HEK293 (cell line): ENCODE measurements at regions not wholly inside any gene's neighbourhood (a gene's known extent, or its start where the extent isn't known, plus 50 kb on each side); places are given as distances from the start of the nearest gene placed in this dataset.

Experiments
- CTCF ChIA-PET: fragments of 350-600 bp; formaldehyde crosslinking; extraction: SDS; loops from one replicate; lab custom pipeline; 2021; ENCODE audit warnings: antibody characterized with exemption; lab: Yijun Ruan, JAX
- POLR2A ChIA-PET: fragments of 300-600 bp; formaldehyde crosslinking; extraction: SDS; loops from one replicate; lab custom pipeline; 2020; ENCODE audit warnings: antibody characterized with exemption, inconsistent platforms; lab: Yijun Ruan, JAX
- H3K27ac ChIP-seq: fragments of 200-500 bp; sonication (Bioruptor generic); 2 replicates; pipeline ENCODE4 v1.5.1; 2014; ENCODE audit warnings: low read depth, low read length, control low read depth, inconsistent platforms; ENCODE audit errors: extremely low read depth
- H3K36me3 ChIP-seq, 2 experiments: fragments of 200-500 bp in 1 of 2; sonication (Bioruptor generic) in 1 of 2; 1 replicate in 1 of 2; 2 replicates in 1 of 2; pipeline ENCODE4 v1.5.1; 2014 to 2017; ENCODE audit warnings: inconsistent platforms in 2 of 2, low read length in 2 of 2; ENCODE audit not compliant: control insufficient read depth in 2 of 2, insufficient read depth in 1 of 2
- H3K4me1 ChIP-seq: fragments of 200-500 bp; sonication (Bioruptor generic); 2 replicates; pipeline ENCODE4 v1.5.1; 2014; ENCODE audit warnings: mild to moderate bottlenecking, low read length, inconsistent platforms; ENCODE audit not compliant: control insufficient read depth, insufficient read depth
- H3K4me3 ChIP-seq: 2 replicates; pipeline ENCODE4 v1.5.1; 2011; ENCODE audit warnings: low read depth, mild to moderate bottlenecking, control low read depth, low read length, moderate library complexity
- H3K9me3 ChIP-seq: fragments of 200-500 bp; sonication (Bioruptor generic); 2 replicates; pipeline ENCODE4 v1.5.1; 2014; ENCODE audit warnings: low read depth, low read length, inconsistent platforms; ENCODE audit not compliant: control insufficient read depth, insufficient read depth
- HOXC10 ChIP-seq: sonication (generic); formaldehyde crosslinking; IDR thresholded peaks from 2 replicates; pipeline ENCODE4 v1.8.1; 2023; ENCODE audit warnings: mild to moderate bottlenecking, missing genetic modification reagents
- KLF8 ChIP-seq: fragments of 450-650 bp; formaldehyde crosslinking; IDR thresholded peaks from 2 replicates; pipeline ENCODE4 v1.5.1; 2016; ENCODE audit warnings: missing biosample characterization, missing genetic modification characterization
- MYNN ChIP-seq: fragments of 450-650 bp; formaldehyde crosslinking; IDR thresholded peaks from 2 replicates; pipeline ENCODE4 v1.5.1; 2016; ENCODE audit warnings: missing biosample characterization, missing genetic modification characterization, borderline replicate concordance
- OVOL3 ChIP-seq: fragments of 450-650 bp; formaldehyde crosslinking; IDR thresholded peaks from 2 replicates; pipeline ENCODE4 v1.5.1; 2016; ENCODE audit warnings: missing biosample characterization, missing genetic modification characterization
- PRDM1 ChIP-seq: fragments of 450-650 bp; formaldehyde crosslinking; IDR thresholded peaks from 2 replicates; pipeline ENCODE4; 2016; ENCODE audit warnings: missing biosample characterization, missing genetic modification characterization
- REST ChIP-seq: fragments of 450-650 bp; formaldehyde crosslinking; IDR thresholded peaks from 2 replicates; pipeline ENCODE4 v1.5.1; 2016; ENCODE audit warnings: missing biosample characterization, missing genetic modification characterization
- ZNF10 ChIP-seq: fragments of 450-650 bp; formaldehyde crosslinking; IDR thresholded peaks from 2 replicates; pipeline ENCODE4 v1.5.1; 2017; ENCODE audit warnings: missing biosample characterization, missing genetic modification characterization
- ZNF138 ChIP-seq: fragments of 450-650 bp; formaldehyde crosslinking; IDR thresholded peaks from 2 replicates; pipeline ENCODE4 v1.5.1; 2016; ENCODE audit warnings: missing biosample characterization, missing genetic modification characterization, borderline replicate concordance
- ZNF157 ChIP-seq: fragments of 450-650 bp; formaldehyde crosslinking; IDR thresholded peaks from 2 replicates; pipeline ENCODE4 v1.5.1; 2016; ENCODE audit warnings: missing biosample characterization, missing genetic modification characterization
- ZNF211 ChIP-seq: fragments of 450-650 bp; formaldehyde crosslinking; IDR thresholded peaks from 2 replicates; pipeline ENCODE4 v1.5.1; 2016; ENCODE audit warnings: low read depth, missing biosample characterization, missing genetic modification characterization
- ZNF350 ChIP-seq: fragments of 450-650 bp; formaldehyde crosslinking; IDR thresholded peaks from 2 replicates; pipeline ENCODE4 v1.5.0; 2017; ENCODE audit warnings: missing biosample characterization, mild to moderate bottlenecking, missing genetic modification characterization
- ZNF366 ChIP-seq: fragments of 450-650 bp; formaldehyde crosslinking; conservative IDR thresholded peaks from 2 replicates; pipeline ENCODE4 v1.5.1; 2016; ENCODE audit warnings: missing biosample characterization, missing genetic modification characterization
- ZNF548 ChIP-seq: fragments of 450-650 bp; formaldehyde crosslinking; IDR thresholded peaks from 2 replicates; pipeline ENCODE4 v1.5.1; 2016; ENCODE audit warnings: missing biosample characterization, missing genetic modification characterization
- ZNF561 ChIP-seq: fragments of 450-650 bp; IDR thresholded peaks from 2 replicates; pipeline ENCODE4 v1.5.1; 2018; ENCODE audit warnings: missing biosample characterization, missing genetic modification characterization, borderline replicate concordance
- ZNF677 ChIP-seq: fragments of 450-650 bp; IDR thresholded peaks from 2 replicates; pipeline ENCODE4 v1.5.0; 2018; ENCODE audit warnings: missing biosample characterization, mild to moderate bottlenecking, missing genetic modification characterization, moderate library complexity
- ZNF76 ChIP-seq: fragments of 450-650 bp; formaldehyde crosslinking; IDR thresholded peaks from 2 replicates; pipeline ENCODE4; 2016; ENCODE audit warnings: low read depth, missing biosample characterization, missing genetic modification characterization, borderline replicate concordance
- ZNF843 ChIP-seq: fragments of 450-650 bp; formaldehyde crosslinking; IDR thresholded peaks from 2 replicates; pipeline ENCODE4 v1.5.1; 2016; ENCODE audit warnings: missing biosample characterization, missing genetic modification characterization
- TF ChIP-seq, protein P1 (sequence below): fragments of 450-650 bp; formaldehyde crosslinking; IDR thresholded peaks from 2 replicates; pipeline ENCODE4 v1.5.1; 2016; ENCODE audit warnings: missing biosample characterization, missing genetic modification characterization, borderline replicate concordance

GRCh38 chr6:28782113-28782673, 141.6 kb downstream of the TRIM27 start:
- ChIA-PET POLR2A (interaction anchor here (0.6 kb wide), 1 partner anchor 9 kb away, joined by 3 read pairs; no protein-coding TSS in a partner anchor), CTCF (interaction anchor here (1.3 to 1.5 kb wide), 2 partner anchors 10 to 55 kb away, joined by 3 to 7 read pairs; no protein-coding TSS in a partner anchor)
- H3K27ac ChIP-seq = no peak overlapping the region
- TF ChIP-seq ZNF211 (tag by site-specific recombination) (no peak), ZNF843 (no peak), ZNF548 (tag by site-specific recombination) (no peak), ZNF366 (tag by site-specific recombination) (peak; percentile 68; the same call in 1 of the 2 replicates), REST (no peak), ZNF10 (tag by site-specific recombination) (no peak), KLF8 (tag by site-specific recombination) (no peak), HOXC10 (CRISPR knock-in tag) (no peak), ZNF677 (tag by site-specific recombination) (no peak), ZNF138 (no peak), MYNN (tag by site-specific recombination) (no peak), PRDM1 (tag by site-specific recombination) (peak; percentile 27; the same call in 1 of the 2 replicates), ZNF157 (tag by site-specific recombination) (no peak), ZNF76 (tag by site-specific recombination) (no peak), OVOL3 (tag by site-specific recombination) (no peak), ZNF350 (tag by site-specific recombination) (no peak), ZNF561 (no peak)
- TF ChIP-seq, protein P1, sequence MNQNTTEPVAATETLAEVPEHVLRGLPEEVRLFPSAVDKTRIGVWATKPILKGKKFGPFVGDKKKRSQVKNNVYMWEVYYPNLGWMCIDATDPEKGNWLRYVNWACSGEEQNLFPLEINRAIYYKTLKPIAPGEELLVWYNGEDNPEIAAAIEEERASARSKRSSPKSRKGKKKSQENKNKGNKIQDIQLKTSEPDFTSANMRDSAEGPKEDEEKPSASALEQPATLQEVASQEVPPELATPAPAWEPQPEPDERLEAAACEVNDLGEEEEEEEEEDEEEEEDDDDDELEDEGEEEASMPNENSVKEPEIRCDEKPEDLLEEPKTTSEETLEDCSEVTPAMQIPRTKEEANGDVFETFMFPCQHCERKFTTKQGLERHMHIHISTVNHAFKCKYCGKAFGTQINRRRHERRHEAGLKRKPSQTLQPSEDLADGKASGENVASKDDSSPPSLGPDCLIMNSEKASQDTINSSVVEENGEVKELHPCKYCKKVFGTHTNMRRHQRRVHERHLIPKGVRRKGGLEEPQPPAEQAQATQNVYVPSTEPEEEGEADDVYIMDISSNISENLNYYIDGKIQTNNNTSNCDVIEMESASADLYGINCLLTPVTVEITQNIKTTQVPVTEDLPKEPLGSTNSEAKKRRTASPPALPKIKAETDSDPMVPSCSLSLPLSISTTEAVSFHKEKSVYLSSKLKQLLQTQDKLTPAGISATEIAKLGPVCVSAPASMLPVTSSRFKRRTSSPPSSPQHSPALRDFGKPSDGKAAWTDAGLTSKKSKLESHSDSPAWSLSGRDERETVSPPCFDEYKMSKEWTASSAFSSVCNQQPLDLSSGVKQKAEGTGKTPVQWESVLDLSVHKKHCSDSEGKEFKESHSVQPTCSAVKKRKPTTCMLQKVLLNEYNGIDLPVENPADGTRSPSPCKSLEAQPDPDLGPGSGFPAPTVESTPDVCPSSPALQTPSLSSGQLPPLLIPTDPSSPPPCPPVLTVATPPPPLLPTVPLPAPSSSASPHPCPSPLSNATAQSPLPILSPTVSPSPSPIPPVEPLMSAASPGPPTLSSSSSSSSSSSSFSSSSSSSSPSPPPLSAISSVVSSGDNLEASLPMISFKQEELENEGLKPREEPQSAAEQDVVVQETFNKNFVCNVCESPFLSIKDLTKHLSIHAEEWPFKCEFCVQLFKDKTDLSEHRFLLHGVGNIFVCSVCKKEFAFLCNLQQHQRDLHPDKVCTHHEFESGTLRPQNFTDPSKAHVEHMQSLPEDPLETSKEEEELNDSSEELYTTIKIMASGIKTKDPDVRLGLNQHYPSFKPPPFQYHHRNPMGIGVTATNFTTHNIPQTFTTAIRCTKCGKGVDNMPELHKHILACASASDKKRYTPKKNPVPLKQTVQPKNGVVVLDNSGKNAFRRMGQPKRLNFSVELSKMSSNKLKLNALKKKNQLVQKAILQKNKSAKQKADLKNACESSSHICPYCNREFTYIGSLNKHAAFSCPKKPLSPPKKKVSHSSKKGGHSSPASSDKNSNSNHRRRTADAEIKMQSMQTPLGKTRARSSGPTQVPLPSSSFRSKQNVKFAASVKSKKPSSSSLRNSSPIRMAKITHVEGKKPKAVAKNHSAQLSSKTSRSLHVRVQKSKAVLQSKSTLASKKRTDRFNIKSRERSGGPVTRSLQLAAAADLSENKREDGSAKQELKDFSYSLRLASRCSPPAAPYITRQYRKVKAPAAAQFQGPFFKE = no peak
- no peaks in the 10 kb centered on the region for H3K36me3 ChIP-seq
- no peak overlapping the region for H3K4me3 ChIP-seq
- no peaks in the 10 kb centered on the region for H3K9me3 ChIP-seq
- peaks cover 2% of the 10 kb centered on the region; the same call in 1 of the 2 replicates for H3K4me1 ChIP-seq
